ENCODE measurements at regions not wholly inside any gene's neighbourhood (a gene's known extent, or its start where the extent isn't known, plus 50 kb on each side); places are given as distances from the start of the nearest gene placed in this dataset.

DNA sequence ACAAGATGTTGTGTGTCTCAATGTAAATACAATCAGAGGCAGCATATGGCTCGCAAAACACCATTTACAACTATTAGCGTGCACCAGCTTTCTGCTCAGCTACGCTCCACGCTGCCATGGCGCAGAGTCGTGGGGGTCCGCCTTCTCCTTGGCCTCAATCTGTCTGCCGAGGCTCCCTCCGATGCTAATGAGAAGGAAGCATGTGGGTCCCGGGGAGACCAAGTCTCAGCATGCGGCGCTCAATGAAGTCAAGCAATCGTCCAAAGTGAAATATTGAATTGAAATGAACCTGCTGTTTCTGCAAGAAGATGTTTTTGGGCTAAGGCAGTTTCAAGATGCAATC is 228.9 kb downstream of the TOMM20 start:
- TF ChIP-seq DPF2 (CRISPR knock-in tag; IDR thresholded peaks at IDR 0.05; ENCODE audit: borderline replicate concordance, low read depth) (no peak), FOXC1 (CRISPR knock-in tag; IDR thresholded peaks at IDR 0.05; ENCODE audit: borderline replicate concordance) (no peak), ZNF670 (CRISPR knock-in tag; IDR thresholded peaks at IDR 0.05; ENCODE audit: borderline replicate concordance) (no peak), TAF1 (CRISPR knock-in tag; IDR thresholded peaks at IDR 0.05) (no peak), KLF6 (CRISPR knock-in tag; IDR thresholded peaks at IDR 0.05) (no peak), MYC (CRISPR knock-in tag; IDR thresholded peaks at IDR 0.05; ENCODE audit: borderline replicate concordance) (no peak), NPAS2 (CRISPR knock-in tag; IDR thresholded peaks at IDR 0.05; ENCODE audit: borderline replicate concordance) (no peak), POLR2A (IDR thresholded peaks at IDR 0.05; ENCODE audit: insufficient read depth in 1 of 2, low read depth in 2 of 2, low read length in 2 of 2) (no peak), ATF7-NPFF (CRISPR knock-in tag; IDR thresholded peaks at IDR 0.05; ENCODE audit: low read depth) (no peak), NONO (IDR thresholded peaks at IDR 0.05) (no peak), NONO (CRISPR knock-in tag; conservative IDR thresholded peaks at IDR 0.05) (no peak)
- TF ChIP-seq, protein P1, sequence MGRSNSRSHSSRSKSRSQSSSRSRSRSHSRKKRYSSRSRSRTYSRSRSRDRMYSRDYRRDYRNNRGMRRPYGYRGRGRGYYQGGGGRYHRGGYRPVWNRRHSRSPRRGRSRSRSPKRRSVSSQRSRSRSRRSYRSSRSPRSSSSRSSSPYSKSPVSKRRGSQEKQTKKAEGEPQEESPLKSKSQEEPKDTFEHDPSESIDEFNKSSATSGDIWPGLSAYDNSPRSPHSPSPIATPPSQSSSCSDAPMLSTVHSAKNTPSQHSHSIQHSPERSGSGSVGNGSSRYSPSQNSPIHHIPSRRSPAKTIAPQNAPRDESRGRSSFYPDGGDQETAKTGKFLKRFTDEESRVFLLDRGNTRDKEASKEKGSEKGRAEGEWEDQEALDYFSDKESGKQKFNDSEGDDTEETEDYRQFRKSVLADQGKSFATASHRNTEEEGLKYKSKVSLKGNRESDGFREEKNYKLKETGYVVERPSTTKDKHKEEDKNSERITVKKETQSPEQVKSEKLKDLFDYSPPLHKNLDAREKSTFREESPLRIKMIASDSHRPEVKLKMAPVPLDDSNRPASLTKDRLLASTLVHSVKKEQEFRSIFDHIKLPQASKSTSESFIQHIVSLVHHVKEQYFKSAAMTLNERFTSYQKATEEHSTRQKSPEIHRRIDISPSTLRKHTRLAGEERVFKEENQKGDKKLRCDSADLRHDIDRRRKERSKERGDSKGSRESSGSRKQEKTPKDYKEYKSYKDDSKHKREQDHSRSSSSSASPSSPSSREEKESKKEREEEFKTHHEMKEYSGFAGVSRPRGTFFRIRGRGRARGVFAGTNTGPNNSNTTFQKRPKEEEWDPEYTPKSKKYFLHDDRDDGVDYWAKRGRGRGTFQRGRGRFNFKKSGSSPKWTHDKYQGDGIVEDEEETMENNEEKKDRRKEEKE (IDR thresholded peaks at IDR 0.05) = no peak
- TF ChIP-seq, protein P2, sequence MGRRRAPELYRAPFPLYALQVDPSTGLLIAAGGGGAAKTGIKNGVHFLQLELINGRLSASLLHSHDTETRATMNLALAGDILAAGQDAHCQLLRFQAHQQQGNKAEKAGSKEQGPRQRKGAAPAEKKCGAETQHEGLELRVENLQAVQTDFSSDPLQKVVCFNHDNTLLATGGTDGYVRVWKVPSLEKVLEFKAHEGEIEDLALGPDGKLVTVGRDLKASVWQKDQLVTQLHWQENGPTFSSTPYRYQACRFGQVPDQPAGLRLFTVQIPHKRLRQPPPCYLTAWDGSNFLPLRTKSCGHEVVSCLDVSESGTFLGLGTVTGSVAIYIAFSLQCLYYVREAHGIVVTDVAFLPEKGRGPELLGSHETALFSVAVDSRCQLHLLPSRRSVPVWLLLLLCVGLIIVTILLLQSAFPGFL (CRISPR knock-in tag; IDR thresholded peaks at IDR 0.05) = no peak
- TF ChIP-seq, protein P3, sequence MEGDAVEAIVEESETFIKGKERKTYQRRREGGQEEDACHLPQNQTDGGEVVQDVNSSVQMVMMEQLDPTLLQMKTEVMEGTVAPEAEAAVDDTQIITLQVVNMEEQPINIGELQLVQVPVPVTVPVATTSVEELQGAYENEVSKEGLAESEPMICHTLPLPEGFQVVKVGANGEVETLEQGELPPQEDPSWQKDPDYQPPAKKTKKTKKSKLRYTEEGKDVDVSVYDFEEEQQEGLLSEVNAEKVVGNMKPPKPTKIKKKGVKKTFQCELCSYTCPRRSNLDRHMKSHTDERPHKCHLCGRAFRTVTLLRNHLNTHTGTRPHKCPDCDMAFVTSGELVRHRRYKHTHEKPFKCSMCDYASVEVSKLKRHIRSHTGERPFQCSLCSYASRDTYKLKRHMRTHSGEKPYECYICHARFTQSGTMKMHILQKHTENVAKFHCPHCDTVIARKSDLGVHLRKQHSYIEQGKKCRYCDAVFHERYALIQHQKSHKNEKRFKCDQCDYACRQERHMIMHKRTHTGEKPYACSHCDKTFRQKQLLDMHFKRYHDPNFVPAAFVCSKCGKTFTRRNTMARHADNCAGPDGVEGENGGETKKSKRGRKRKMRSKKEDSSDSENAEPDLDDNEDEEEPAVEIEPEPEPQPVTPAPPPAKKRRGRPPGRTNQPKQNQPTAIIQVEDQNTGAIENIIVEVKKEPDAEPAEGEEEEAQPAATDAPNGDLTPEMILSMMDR (CRISPR knock-in tag; IDR thresholded peaks at IDR 0.05) = no peak
- TF ChIP-seq, protein P4, sequence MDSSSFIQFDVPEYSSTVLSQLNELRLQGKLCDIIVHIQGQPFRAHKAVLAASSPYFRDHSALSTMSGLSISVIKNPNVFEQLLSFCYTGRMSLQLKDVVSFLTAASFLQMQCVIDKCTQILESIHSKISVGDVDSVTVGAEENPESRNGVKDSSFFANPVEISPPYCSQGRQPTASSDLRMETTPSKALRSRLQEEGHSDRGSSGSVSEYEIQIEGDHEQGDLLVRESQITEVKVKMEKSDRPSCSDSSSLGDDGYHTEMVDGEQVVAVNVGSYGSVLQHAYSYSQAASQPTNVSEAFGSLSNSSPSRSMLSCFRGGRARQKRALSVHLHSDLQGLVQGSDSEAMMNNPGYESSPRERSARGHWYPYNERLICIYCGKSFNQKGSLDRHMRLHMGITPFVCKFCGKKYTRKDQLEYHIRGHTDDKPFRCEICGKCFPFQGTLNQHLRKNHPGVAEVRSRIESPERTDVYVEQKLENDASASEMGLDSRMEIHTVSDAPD (CRISPR knock-in tag; IDR thresholded peaks at IDR 0.05) = no peak
